Neural progenitor cell (in vitro differentiated cells): ENCODE measurements at regions not wholly inside any gene's neighbourhood (a gene's known extent, or its start where the extent isn't known, plus 50 kb on each side); places are given as distances from the start of the nearest gene placed in this dataset.

Experiments used
- DNase-seq: peaks from one replicate; pipeline ENCODE4 v3.0.0-alpha.2; 2016; ENCODE audit warnings: low spot score
- H2AFZ ChIP-seq: fragments of 200-600 bp; sonication (generic); replicated peaks from 2 replicates; pipeline ENCODE4 v1.6.1; 2016; ENCODE audit warnings: antibody characterized with exemption
- H3F3A ChIP-seq: fragments of 200-600 bp; sonication (generic); 2 replicates; pipeline ENCODE4 v1.6.1; 2016; ENCODE audit warnings: antibody characterized with exemption, low read depth
- H3K27ac ChIP-seq: fragments of 200-600 bp; sonication (generic); 2 replicates; pipeline ENCODE4 v1.5.1; 2016; ENCODE audit warnings: mild to moderate bottlenecking
- H3K27me3 ChIP-seq: fragments of 200-600 bp; sonication (generic); 2 replicates; pipeline ENCODE4 v1.6.1; 2016; ENCODE audit warnings: mild to moderate bottlenecking, moderate library complexity
- H3K36me3 ChIP-seq: fragments of 200-600 bp; sonication (generic); 2 replicates; pipeline ENCODE4 v1.5.1; 2016
- H3K4me1 ChIP-seq: fragments of 200-600 bp; sonication (generic); 2 replicates; pipeline ENCODE4 v1.6.1; 2016; ENCODE audit warnings: mixed run types
- H3K4me2 ChIP-seq: fragments of 200-600 bp; sonication (generic); 2 replicates; pipeline ENCODE4 v1.6.1; 2016
- H3K4me3 ChIP-seq: fragments of 200-600 bp; sonication (generic); 2 replicates; pipeline ENCODE4 v1.5.1; 2016
- H3K79me2 ChIP-seq: fragments of 200-600 bp; sonication (generic); 2 replicates; pipeline ENCODE4 v1.6.1; 2016; ENCODE audit warnings: low read depth
- H3K9ac ChIP-seq: fragments of 200-600 bp; sonication (generic); 2 replicates; pipeline ENCODE4 v1.6.1; 2016
- H3K9me3 ChIP-seq: fragments of 200-600 bp; sonication (generic); 2 replicates; pipeline ENCODE4 v1.5.1; 2016; ENCODE audit warnings: low read depth
- H4K20me1 ChIP-seq: fragments of 200-600 bp; sonication (generic); 2 replicates; pipeline ENCODE4 v1.6.1; 2016; ENCODE audit warnings: low read depth
- H3K27ac Mint-ChIP-seq: 3 replicates; pipeline ENCODE4 v1.8.0; 2021; ENCODE audit warnings: mixed read lengths
- H3K27me3 Mint-ChIP-seq: 2 replicates; pipeline ENCODE4 v1.8.0; 2022; ENCODE audit warnings: low read depth, mild to moderate bottlenecking, inconsistent platforms, moderate library complexity, mixed read lengths; ENCODE audit not compliant: insufficient read depth
- H3K36me3 Mint-ChIP-seq: 3 replicates; pipeline ENCODE4 v1.8.0; 2021; ENCODE audit warnings: mixed read lengths
- H3K4me1 Mint-ChIP-seq: 3 replicates; pipeline ENCODE4 v1.8.0; 2021; ENCODE audit warnings: mixed read lengths
- H3K4me3 Mint-ChIP-seq: 3 replicates; pipeline ENCODE4 v1.8.0; 2021; ENCODE audit warnings: mild to moderate bottlenecking, moderate library complexity, mixed read lengths
- H3K9me3 Mint-ChIP-seq: 3 replicates; pipeline ENCODE4 v1.8.0; 2020; ENCODE audit warnings: mixed read lengths
- EZH2 ChIP-seq: fragments of 200-600 bp; sonication (generic); IDR thresholded peaks from 2 replicates; pipeline ENCODE4 v1.6.1; 2017; ENCODE audit warnings: antibody characterized with exemption, mild to moderate bottlenecking, moderate library complexity
- EZH2phosphoT487 ChIP-seq: fragments of 200-600 bp; sonication (generic); IDR thresholded peaks from 2 replicates; pipeline ENCODE4 v1.6.1; 2017; ENCODE audit warnings: antibody characterized with exemption
- TF ChIP-seq, protein P1 (sequence below): fragments of 200-600 bp; sonication (generic); IDR thresholded peaks from 2 replicates; pipeline ENCODE4 v1.5.1; 2017; ENCODE audit warnings: antibody characterized with exemption, mild to moderate bottlenecking

- H3K4me2 ChIP-seq = no peak overlapping the region
- Mint-ChIP-seq H3K9me3 (no peaks in the 10 kb centered on the region), H3K27me3 (peaks cover 6% of the 10 kb centered on the region), H3K36me3 (no peaks in the 10 kb centered on the region), H3K27ac (no peak overlapping the region), H3K4me1 (peaks cover 8% of the 10 kb centered on the region), H3K4me3 (no peak overlapping the region)
- no peak overlapping the region for H3K9ac ChIP-seq
- no peaks in the 10 kb centered on the region for H3K79me2 ChIP-seq
- no peak for DNase-seq
- no peaks in the 10 kb centered on the region for H4K20me1 ChIP-seq
- H3K4me3 ChIP-seq = no peak overlapping the region
- H3K9me3 ChIP-seq = no peaks in the 10 kb centered on the region
- H2AFZ ChIP-seq = no peak overlapping the region
- TF ChIP-seq EZH2phosphoT487 (no peak), EZH2 (no peak)
- TF ChIP-seq, protein P1, sequence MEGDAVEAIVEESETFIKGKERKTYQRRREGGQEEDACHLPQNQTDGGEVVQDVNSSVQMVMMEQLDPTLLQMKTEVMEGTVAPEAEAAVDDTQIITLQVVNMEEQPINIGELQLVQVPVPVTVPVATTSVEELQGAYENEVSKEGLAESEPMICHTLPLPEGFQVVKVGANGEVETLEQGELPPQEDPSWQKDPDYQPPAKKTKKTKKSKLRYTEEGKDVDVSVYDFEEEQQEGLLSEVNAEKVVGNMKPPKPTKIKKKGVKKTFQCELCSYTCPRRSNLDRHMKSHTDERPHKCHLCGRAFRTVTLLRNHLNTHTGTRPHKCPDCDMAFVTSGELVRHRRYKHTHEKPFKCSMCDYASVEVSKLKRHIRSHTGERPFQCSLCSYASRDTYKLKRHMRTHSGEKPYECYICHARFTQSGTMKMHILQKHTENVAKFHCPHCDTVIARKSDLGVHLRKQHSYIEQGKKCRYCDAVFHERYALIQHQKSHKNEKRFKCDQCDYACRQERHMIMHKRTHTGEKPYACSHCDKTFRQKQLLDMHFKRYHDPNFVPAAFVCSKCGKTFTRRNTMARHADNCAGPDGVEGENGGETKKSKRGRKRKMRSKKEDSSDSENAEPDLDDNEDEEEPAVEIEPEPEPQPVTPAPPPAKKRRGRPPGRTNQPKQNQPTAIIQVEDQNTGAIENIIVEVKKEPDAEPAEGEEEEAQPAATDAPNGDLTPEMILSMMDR = no peak
- H3K4me1 ChIP-seq = no peaks in the 10 kb centered on the region
- H3K27me3 ChIP-seq = no peaks in the 10 kb centered on the region
- H3F3A ChIP-seq = no peaks in the 10 kb centered on the region
- H3K36me3 ChIP-seq = no peaks in the 10 kb centered on the region
- H3K27ac ChIP-seq = no peak overlapping the region
Measured at GRCh38 chr5:155451106-155451505, 437.6 kb downstream of the KIF4B start.

GRCh38 chr5:155455791-155456514 lies 442.4 kb downstream of the KIF4B start:
- Mint-ChIP-seq H3K4me1 (peaks cover 8% of the 10 kb centered on the region), H3K27ac (no peak overlapping the region), H3K36me3 (no peaks in the 10 kb centered on the region), H3K4me3 (no peak overlapping the region), H3K27me3 (peaks cover 6% of the 10 kb centered on the region), H3K9me3 (no peaks in the 10 kb centered on the region)
- no peak overlapping the region for H2AFZ ChIP-seq
- H3K4me1 ChIP-seq = peaks cover 10% of the 10 kb centered on the region
- H3K4me3 ChIP-seq = no peak overlapping the region
- no peaks in the 10 kb centered on the region for H4K20me1 ChIP-seq
- no peaks in the 10 kb centered on the region for H3K36me3 ChIP-seq
- H3K9me3 ChIP-seq = no peaks in the 10 kb centered on the region
- H3K9ac ChIP-seq = no peak overlapping the region
- H3K4me2 ChIP-seq = no peak overlapping the region
- H3K27me3 ChIP-seq = no peaks in the 10 kb centered on the region
- no peak for DNase-seq
- TF ChIP-seq EZH2phosphoT487 (no peak), EZH2 (no peak)
- H3K79me2 ChIP-seq = no peaks in the 10 kb centered on the region
- no peak overlapping the region for H3K27ac ChIP-seq
- no peaks in the 10 kb centered on the region for H3F3A ChIP-seq

DNA sequence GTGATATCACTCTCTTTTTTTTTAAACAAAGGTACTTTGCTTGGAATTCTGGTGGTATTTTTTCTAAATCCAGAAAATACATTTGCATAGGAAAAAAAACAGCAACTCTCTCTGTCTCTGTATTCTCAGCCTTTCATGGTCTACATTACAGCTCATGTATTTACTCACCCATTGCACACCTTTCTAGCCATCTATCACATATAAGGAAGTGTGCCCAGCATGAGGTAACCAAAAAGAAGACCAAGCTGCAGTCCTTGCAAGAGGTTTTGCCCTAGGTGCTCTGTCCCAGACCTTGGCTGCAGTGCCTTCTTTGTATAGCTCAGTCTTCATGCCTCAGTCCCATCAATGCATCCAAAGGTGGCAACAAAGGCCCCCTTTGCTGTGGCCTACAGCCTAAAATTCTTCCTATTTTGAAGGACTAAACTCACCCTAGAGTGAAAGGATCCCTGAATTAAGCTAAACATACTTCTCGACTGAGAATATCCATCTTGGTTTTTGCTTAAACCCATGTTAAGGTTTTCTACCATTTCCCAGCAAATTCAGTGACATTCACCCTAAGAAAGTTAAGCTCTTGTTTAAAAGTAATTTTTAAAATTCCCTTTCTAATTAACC lies 446.4 kb downstream of the KIF4B start:
- Mint-ChIP-seq H3K4me3 (no peak overlapping the region), H3K27me3 (no peaks in the 10 kb centered on the region), H3K36me3 (no peaks in the 10 kb centered on the region), H3K4me1 (no peaks in the 10 kb centered on the region), H3K9me3 (peaks cover 3% of the 10 kb centered on the region), H3K27ac (no peak overlapping the region)
- Histone ChIP-seq H3K4me1 (peaks cover 10% of the 10 kb centered on the region), H3K9ac (no peak overlapping the region), H3F3A (no peaks in the 10 kb centered on the region), H3K36me3 (no peaks in the 10 kb centered on the region), H3K4me3 (no peak overlapping the region), H3K27ac (no peak overlapping the region), H3K4me2 (no peak overlapping the region), H2AFZ (no peak overlapping the region), H3K79me2 (no peaks in the 10 kb centered on the region), H3K9me3 (no peaks in the 10 kb centered on the region), H4K20me1 (no peaks in the 10 kb centered on the region), H3K27me3 (no peaks in the 10 kb centered on the region)
- no peak for DNase-seq
- no peak for TF ChIP-seq EZH2phosphoT487
- TF ChIP-seq, protein P1 = no peak
- no peak for TF ChIP-seq EZH2

GRCh38 chr5:155460501-155460931 lies 447.0 kb downstream of the KIF4B start:
- H3K4me1 ChIP-seq = peaks cover 10% of the 10 kb centered on the region
- H3K4me2 ChIP-seq = no peak overlapping the region
- H3K27me3 ChIP-seq = no peaks in the 10 kb centered on the region
- no peaks in the 10 kb centered on the region for H3K9me3 ChIP-seq
- no peak for DNase-seq
- no peaks in the 10 kb centered on the region for H3K4me1 Mint-ChIP-seq
- H3K9me3 Mint-ChIP-seq = peaks cover 3% of the 10 kb centered on the region
- no peaks in the 10 kb centered on the region for H3K36me3 ChIP-seq
- no peak overlapping the region for H3K4me3 ChIP-seq
- no peak overlapping the region for H3K27ac ChIP-seq
- no peak overlapping the region for H3K9ac ChIP-seq
- no peaks in the 10 kb centered on the region for H3K36me3 Mint-ChIP-seq
- H3F3A ChIP-seq = no peaks in the 10 kb centered on the region
- TF ChIP-seq EZH2phosphoT487 (no peak), EZH2 (no peak)
- TF ChIP-seq, protein P1 = no peak
- no peak overlapping the region for H3K4me3 Mint-ChIP-seq
- no peaks in the 10 kb centered on the region for H3K79me2 ChIP-seq
- H2AFZ ChIP-seq = no peak overlapping the region
- no peak overlapping the region for H3K27ac Mint-ChIP-seq
- no peaks in the 10 kb centered on the region for H3K27me3 Mint-ChIP-seq
- H4K20me1 ChIP-seq = no peaks in the 10 kb centered on the region
